ENCODE measurements at regions not wholly inside any gene's neighbourhood (a gene's known extent, or its start where the extent isn't known, plus 50 kb on each side); places are given as distances from the start of the nearest gene placed in this dataset.

GRCh38 chr11:32262367-32262766 is 171.5 kb downstream of the RCN1 start:
- TF ChIP-seq CTCF (IDR thresholded peaks at IDR 0.05; ENCODE audit: low read depth, low read length): no peak
- H3K4me3 ChIP-seq (ENCODE audit: low read depth, low read length): no peak overlapping the region

- no peak overlapping the region for H3K4me3 ChIP-seq (ENCODE audit: low read depth, low read length)
- no peak for TF ChIP-seq CTCF (IDR thresholded peaks at IDR 0.05; ENCODE audit: low read depth, low read length)
These were observed 169.4 kb downstream of the WT1 start for GRCh38 chr11:32265911-32266310.

- no peak overlapping the region for H3K4me3 ChIP-seq (ENCODE audit: low read depth, low read length)
- TF ChIP-seq CTCF (IDR thresholded peaks at IDR 0.05; ENCODE audit: low read depth, low read length): no peak
These were observed 168.7 kb downstream of the WT1 start for GRCh38 chr11:32266601-32267000.

- H3K4me3 ChIP-seq (ENCODE audit: low read depth, low read length): no peak overlapping the region
- TF ChIP-seq CTCF (IDR thresholded peaks at IDR 0.05; ENCODE audit: low read depth, low read length): no peak
These were observed 167.6 kb downstream of the WT1 start for GRCh38 chr11:32267679-32268187.

- no peak for TF ChIP-seq CTCF (IDR thresholded peaks at IDR 0.05; ENCODE audit: low read depth, low read length)
- H3K4me3 ChIP-seq (ENCODE audit: low read depth, low read length): no peak overlapping the region
These were observed 161.4 kb downstream of the WT1 start for GRCh38 chr11:32273931-32274330.

- no peak overlapping the region for H3K4me3 ChIP-seq (ENCODE audit: low read depth, low read length)
- TF ChIP-seq CTCF (IDR thresholded peaks at IDR 0.05; ENCODE audit: low read depth, low read length): no peak
These were observed 155.7 kb downstream of the WT1 start for GRCh38 chr11:32279672-32280071.

GRCh38 chr11:32280339-32280738 is 155.0 kb downstream of the WT1 start:
- no peak for TF ChIP-seq CTCF (IDR thresholded peaks at IDR 0.05; ENCODE audit: low read depth, low read length)
- H3K4me3 ChIP-seq (ENCODE audit: low read depth, low read length): no peak overlapping the region
